Ishikawa (cell line): ENCODE measurements at regions not wholly inside any gene's neighbourhood (a gene's known extent, or its start where the extent isn't known, plus 50 kb on each side); places are given as distances from the start of the nearest gene placed in this dataset.

Experiments
- CEBPB ChIP-seq: IDR thresholded peaks from 2 replicates; pipeline ENCODE4 v1.6.1; 2012
- CREB1 ChIP-seq: IDR thresholded peaks from 2 replicates; pipeline ENCODE4 v1.6.1; 2012; ENCODE audit warnings: low read depth
- EGR1 ChIP-seq: IDR thresholded peaks from 2 replicates; pipeline ENCODE4 v1.6.1; 2012
- EP300 ChIP-seq: IDR thresholded peaks from 2 replicates; pipeline ENCODE4 v1.6.1; 2012; ENCODE audit warnings: borderline replicate concordance
- FOXM1 ChIP-seq: IDR thresholded peaks from 2 replicates; pipeline ENCODE4 v1.6.1; 2012; ENCODE audit warnings: low read depth, borderline replicate concordance
- NFIC ChIP-seq: IDR thresholded peaks from 2 replicates; pipeline ENCODE4 v1.6.1; 2012
- RAD21 ChIP-seq: IDR thresholded peaks from 2 replicates; pipeline ENCODE4 v1.6.1; 2012; ENCODE audit warnings: low read depth
- TAF1 ChIP-seq: IDR thresholded peaks from 2 replicates; pipeline ENCODE4 v1.6.1; 2012; ENCODE audit warnings: low read depth, mild to moderate bottlenecking
- TCF12 ChIP-seq: IDR thresholded peaks from 2 replicates; pipeline ENCODE4 v1.6.1; 2012; ENCODE audit warnings: low read depth
- TEAD4 ChIP-seq: IDR thresholded peaks from 2 replicates; pipeline ENCODE4 v1.6.1; 2012
- YY1 ChIP-seq: IDR thresholded peaks from 2 replicates; pipeline ENCODE4 v1.6.1; 2012; ENCODE audit warnings: low read depth
- ZBTB7A ChIP-seq: IDR thresholded peaks from 2 replicates; pipeline ENCODE4 v1.6.1; 2012; ENCODE audit warnings: low read depth
- TF ChIP-seq, protein P1 (sequence below): IDR thresholded peaks from 2 replicates; pipeline ENCODE4 v1.6.1; 2012
- TF ChIP-seq, protein P2 (sequence below): IDR thresholded peaks from 2 replicates; pipeline ENCODE4 v1.6.1; 2012; ENCODE audit warnings: low read depth, mild to moderate bottlenecking
- TF ChIP-seq, protein P3 (sequence below): IDR thresholded peaks from 2 replicates; pipeline ENCODE4 v1.6.1; 2012

DNA sequence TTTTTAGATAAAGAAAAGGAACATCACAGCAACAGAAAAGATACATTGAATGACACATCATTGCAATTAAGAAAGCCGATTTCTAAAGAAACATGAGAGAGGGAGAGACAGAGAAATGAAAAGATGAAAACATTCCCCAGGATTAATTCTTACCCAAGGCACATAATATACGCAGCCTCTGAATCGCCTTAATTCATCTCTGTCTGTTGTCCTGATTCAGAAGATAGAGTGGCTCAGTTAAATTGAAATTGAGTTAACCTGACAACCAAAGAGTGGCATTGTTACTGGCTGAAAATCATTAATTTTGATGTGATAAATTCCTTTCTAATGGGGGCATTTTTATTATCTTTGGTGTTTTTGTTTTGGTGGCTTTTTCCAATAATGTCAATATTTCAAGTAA is 701.9 kb downstream of the EDEM1 start:
- no peak for TF ChIP-seq CEBPB
- TF ChIP-seq, protein P1, sequence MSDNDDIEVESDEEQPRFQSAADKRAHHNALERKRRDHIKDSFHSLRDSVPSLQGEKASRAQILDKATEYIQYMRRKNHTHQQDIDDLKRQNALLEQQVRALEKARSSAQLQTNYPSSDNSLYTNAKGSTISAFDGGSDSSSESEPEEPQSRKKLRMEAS, result no peak
- TF ChIP-seq, protein P2, sequence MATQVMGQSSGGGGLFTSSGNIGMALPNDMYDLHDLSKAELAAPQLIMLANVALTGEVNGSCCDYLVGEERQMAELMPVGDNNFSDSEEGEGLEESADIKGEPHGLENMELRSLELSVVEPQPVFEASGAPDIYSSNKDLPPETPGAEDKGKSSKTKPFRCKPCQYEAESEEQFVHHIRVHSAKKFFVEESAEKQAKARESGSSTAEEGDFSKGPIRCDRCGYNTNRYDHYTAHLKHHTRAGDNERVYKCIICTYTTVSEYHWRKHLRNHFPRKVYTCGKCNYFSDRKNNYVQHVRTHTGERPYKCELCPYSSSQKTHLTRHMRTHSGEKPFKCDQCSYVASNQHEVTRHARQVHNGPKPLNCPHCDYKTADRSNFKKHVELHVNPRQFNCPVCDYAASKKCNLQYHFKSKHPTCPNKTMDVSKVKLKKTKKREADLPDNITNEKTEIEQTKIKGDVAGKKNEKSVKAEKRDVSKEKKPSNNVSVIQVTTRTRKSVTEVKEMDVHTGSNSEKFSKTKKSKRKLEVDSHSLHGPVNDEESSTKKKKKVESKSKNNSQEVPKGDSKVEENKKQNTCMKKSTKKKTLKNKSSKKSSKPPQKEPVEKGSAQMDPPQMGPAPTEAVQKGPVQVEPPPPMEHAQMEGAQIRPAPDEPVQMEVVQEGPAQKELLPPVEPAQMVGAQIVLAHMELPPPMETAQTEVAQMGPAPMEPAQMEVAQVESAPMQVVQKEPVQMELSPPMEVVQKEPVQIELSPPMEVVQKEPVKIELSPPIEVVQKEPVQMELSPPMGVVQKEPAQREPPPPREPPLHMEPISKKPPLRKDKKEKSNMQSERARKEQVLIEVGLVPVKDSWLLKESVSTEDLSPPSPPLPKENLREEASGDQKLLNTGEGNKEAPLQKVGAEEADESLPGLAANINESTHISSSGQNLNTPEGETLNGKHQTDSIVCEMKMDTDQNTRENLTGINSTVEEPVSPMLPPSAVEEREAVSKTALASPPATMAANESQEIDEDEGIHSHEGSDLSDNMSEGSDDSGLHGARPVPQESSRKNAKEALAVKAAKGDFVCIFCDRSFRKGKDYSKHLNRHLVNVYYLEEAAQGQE, result no peak
- TF ChIP-seq EGR1, result no peak
- no peak for TF ChIP-seq YY1
- TF ChIP-seq FOXM1, result no peak
- no peak for TF ChIP-seq EP300
- TF ChIP-seq, protein P3, sequence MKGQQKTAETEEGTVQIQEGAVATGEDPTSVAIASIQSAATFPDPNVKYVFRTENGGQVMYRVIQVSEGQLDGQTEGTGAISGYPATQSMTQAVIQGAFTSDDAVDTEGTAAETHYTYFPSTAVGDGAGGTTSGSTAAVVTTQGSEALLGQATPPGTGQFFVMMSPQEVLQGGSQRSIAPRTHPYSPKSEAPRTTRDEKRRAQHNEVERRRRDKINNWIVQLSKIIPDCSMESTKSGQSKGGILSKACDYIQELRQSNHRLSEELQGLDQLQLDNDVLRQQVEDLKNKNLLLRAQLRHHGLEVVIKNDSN, result no peak
- no peak for TF ChIP-seq TAF1
- no peak for TF ChIP-seq CREB1
- TF ChIP-seq ZBTB7A, result no peak
- TF ChIP-seq NFIC, result no peak
- TF ChIP-seq RAD21, result no peak
- TF ChIP-seq TCF12, result no peak
- TF ChIP-seq TEAD4, result no peak

DNA sequence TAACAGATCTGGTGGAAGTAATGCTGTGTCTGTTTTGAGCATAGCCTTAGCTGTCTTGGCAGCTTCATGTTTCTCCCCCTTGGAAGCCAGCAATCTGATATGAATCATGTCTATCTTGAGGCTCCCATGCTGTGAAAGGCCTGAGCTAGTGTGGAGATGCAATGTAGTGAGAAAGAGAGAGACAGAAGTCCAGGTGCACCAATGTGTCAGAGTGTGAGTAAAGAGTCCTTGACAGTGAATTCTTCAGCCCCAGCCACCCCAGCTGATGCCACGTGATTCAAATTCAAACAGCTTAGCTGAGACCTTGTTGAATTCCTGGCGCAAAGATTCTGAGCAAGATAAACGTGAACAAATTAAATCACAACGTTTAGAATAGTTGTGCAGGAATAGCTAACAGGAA is 704.2 kb downstream of the EDEM1 start:
- TF ChIP-seq, protein P2, result no peak
- TF ChIP-seq TCF12, result no peak
- no peak for TF ChIP-seq EGR1
- no peak for TF ChIP-seq CREB1
- no peak for TF ChIP-seq FOXM1
- TF ChIP-seq, protein P3, result no peak
- no peak for TF ChIP-seq ZBTB7A
- TF ChIP-seq, protein P1, result no peak
- no peak for TF ChIP-seq EP300
- TF ChIP-seq YY1, result no peak
- TF ChIP-seq NFIC, result no peak
- TF ChIP-seq RAD21, result no peak

DNA sequence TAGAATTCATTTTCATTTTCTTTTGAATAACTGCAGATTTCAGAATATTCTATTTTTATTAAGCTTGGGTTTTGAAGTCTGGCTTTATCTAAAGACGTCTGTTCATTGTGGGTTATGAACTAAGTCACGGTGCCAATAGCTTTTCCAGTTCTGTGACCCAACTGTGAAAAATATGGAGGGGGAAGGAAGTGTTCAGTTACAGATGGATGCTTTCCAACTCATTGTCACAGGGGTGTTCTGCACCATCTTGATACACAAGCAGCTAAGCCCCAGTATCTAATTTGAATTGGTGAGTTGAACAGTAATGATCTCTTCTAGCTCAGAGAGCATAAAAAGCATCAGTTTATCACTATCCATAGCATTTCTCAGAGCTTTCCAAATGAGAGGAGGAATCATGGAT is 710.6 kb downstream of the EDEM1 start:
- no peak for TF ChIP-seq NFIC
- TF ChIP-seq TCF12, result no peak
- TF ChIP-seq, protein P3, result no peak
- no peak for TF ChIP-seq RAD21
- no peak for TF ChIP-seq CREB1
- no peak for TF ChIP-seq TEAD4

DNA sequence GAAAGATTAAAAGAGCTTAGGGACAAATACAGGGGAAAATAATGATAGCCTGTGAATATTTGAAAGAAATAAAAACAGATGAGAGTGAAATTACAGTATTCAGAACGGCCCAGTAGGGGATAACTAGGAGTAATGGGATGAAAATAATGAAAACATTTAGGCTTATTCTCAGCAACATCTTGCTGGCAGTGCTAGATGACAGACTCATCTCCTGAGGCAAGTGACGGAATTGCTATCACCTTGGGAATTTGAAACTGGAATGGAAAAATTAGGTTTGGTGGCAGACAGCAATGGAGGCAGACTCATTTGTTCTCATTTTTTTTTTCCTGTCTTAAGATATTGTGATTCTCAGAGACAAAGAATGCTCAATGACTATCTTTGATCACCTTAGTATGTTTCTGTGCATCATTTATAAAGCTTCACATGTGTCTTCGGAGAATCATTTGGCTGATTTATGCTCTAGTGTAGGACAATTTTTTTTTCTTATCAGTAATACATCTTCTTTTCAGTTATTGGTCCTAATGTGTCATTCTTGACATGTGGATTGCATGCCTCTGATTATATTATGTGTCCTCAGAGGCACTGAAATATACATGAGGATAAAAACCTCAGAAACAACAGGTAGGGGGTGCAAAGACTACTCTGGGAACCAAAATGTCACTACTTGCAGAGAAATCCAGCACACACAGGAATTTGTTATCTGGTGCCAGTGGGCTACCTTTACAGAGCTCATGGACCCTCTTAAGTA is 711.7 kb downstream of the EDEM1 start:
- TF ChIP-seq CEBPB, result no peak
- TF ChIP-seq, protein P3, result no peak
- TF ChIP-seq TCF12, result no peak
- TF ChIP-seq FOXM1, result no peak
- no peak for TF ChIP-seq NFIC
- no peak for TF ChIP-seq EP300

DNA sequence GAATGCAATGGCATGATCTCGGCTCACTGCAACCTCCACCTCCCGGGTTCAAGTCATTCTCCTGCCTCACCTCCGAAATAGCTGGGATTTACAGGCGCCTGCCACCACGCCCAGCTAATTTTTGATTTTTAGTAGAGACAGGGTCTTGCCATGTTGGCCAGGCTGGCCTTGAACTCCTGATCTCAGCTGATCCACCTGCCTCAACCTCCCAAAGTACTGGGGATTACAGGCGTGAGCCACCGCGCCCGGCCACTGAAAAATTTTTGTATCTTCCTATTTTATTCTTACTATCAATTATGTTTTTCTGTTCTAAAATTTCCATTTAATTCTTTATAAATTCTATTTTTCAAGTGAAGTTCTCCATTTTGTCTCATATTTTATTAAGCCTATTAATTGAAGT is 730.4 kb downstream of the EDEM1 start:
- no peak for TF ChIP-seq FOXM1
- no peak for TF ChIP-seq NFIC
- no peak for TF ChIP-seq TEAD4
- no peak for TF ChIP-seq RAD21
- TF ChIP-seq, protein P1, result no peak
- no peak for TF ChIP-seq CEBPB
- TF ChIP-seq EGR1, result no peak
- no peak for TF ChIP-seq CREB1
- no peak for TF ChIP-seq TCF12
- TF ChIP-seq, protein P3, result no peak
- TF ChIP-seq, protein P2, result no peak
- no peak for TF ChIP-seq YY1
